ENCODE measurements at regions not wholly inside any gene's neighbourhood (a gene's known extent, or its start where the extent isn't known, plus 50 kb on each side); places are given as distances from the start of the nearest gene placed in this dataset.

- Histone ChIP-seq H3K4me2 (ENCODE audit: low read length) (no peak overlapping the region), H3K9ac (ENCODE audit: low read length) (no peak overlapping the region), H3K79me2 (ENCODE audit: insufficient read depth, low read length) (no peaks in the 10 kb centered on the region), H3K9me3 (ENCODE audit: low read length) (no peaks in the 10 kb centered on the region), H3K4me1 (ENCODE audit: insufficient read depth, low read length, severe bottlenecking) (no peaks in the 10 kb centered on the region), H3K27me3 (ENCODE audit: insufficient read depth, low read length) (no peaks in the 10 kb centered on the region), H4K20me1 (ENCODE audit: insufficient read depth, low read length) (no peaks in the 10 kb centered on the region), H3K9me2 (ENCODE audit: low read depth, low read length) (no peaks in the 10 kb centered on the region), H3K4me3 (ENCODE audit: low read depth, low read length, poor library complexity, severe bottlenecking) (no peak overlapping the region), H2AFZ (ENCODE audit: low read length) (no peak overlapping the region), H3F3A (ENCODE audit: insufficient read depth, low read length) (no peaks in the 10 kb centered on the region), H3K36me3 (ENCODE audit: insufficient read depth, low read length) (no peaks in the 10 kb centered on the region), H3K27ac (ENCODE audit: low read depth, low read length, poor library complexity, severe bottlenecking) (no peak overlapping the region)
- TF ChIP-seq CTCF (IDR thresholded peaks at IDR 0.05; ENCODE audit: low read length) (no peak), EZH2 (IDR thresholded peaks at IDR 0.05; ENCODE audit: borderline replicate concordance, low read length) (no peak)
These were observed 354.2 kb downstream of the CDH10 start for GRCh38 chr5:24290536-24290935.

- H3K4me3 ChIP-seq (ENCODE audit: low read depth, low read length, poor library complexity, severe bottlenecking): no peak overlapping the region
- no peaks in the 10 kb centered on the region for H4K20me1 ChIP-seq (ENCODE audit: insufficient read depth, low read length)
- no peak overlapping the region for H2AFZ ChIP-seq (ENCODE audit: low read length)
These were observed 352.9 kb downstream of the CDH10 start for GRCh38 chr5:24291916-24292315.

GRCh38 chr5:24294333-24294732 lies 350.4 kb downstream of the CDH10 start:
- H3K9me2 ChIP-seq (ENCODE audit: low read depth, low read length): no peaks in the 10 kb centered on the region
- no peak overlapping the region for H3K4me3 ChIP-seq (ENCODE audit: low read depth, low read length, poor library complexity, severe bottlenecking)
- H3K9ac ChIP-seq (ENCODE audit: low read length): no peak overlapping the region
- no peaks in the 10 kb centered on the region for H3K4me1 ChIP-seq (ENCODE audit: insufficient read depth, low read length, severe bottlenecking)
- no peak overlapping the region for H2AFZ ChIP-seq (ENCODE audit: low read length)
- H3F3A ChIP-seq (ENCODE audit: insufficient read depth, low read length): no peaks in the 10 kb centered on the region
- no peaks in the 10 kb centered on the region for H3K36me3 ChIP-seq (ENCODE audit: insufficient read depth, low read length)
- H3K4me2 ChIP-seq (ENCODE audit: low read length): no peak overlapping the region
- H3K79me2 ChIP-seq (ENCODE audit: insufficient read depth, low read length): no peaks in the 10 kb centered on the region
- H4K20me1 ChIP-seq (ENCODE audit: insufficient read depth, low read length): no peaks in the 10 kb centered on the region
- TF ChIP-seq EZH2 (IDR thresholded peaks at IDR 0.05; ENCODE audit: borderline replicate concordance, low read length) (no peak), CTCF (IDR thresholded peaks at IDR 0.05; ENCODE audit: low read length) (no peak)
- H3K27me3 ChIP-seq (ENCODE audit: insufficient read depth, low read length): no peaks in the 10 kb centered on the region
- H3K9me3 ChIP-seq (ENCODE audit: low read length): no peaks in the 10 kb centered on the region
- no peak overlapping the region for H3K27ac ChIP-seq (ENCODE audit: low read depth, low read length, poor library complexity, severe bottlenecking)

More at GRCh38 chr5:24291916-24292315, 352.9 kb downstream of the CDH10 start:
- H3K79me2 ChIP-seq (ENCODE audit: insufficient read depth, low read length): no peaks in the 10 kb centered on the region
- no peaks in the 10 kb centered on the region for H3K9me3 ChIP-seq (ENCODE audit: low read length)
- H3K4me1 ChIP-seq (ENCODE audit: insufficient read depth, low read length, severe bottlenecking): no peaks in the 10 kb centered on the region
- H3K9me2 ChIP-seq (ENCODE audit: low read depth, low read length): no peaks in the 10 kb centered on the region
- no peaks in the 10 kb centered on the region for H3K27me3 ChIP-seq (ENCODE audit: insufficient read depth, low read length)
- no peaks in the 10 kb centered on the region for H3K36me3 ChIP-seq (ENCODE audit: insufficient read depth, low read length)
- no peak overlapping the region for H3K27ac ChIP-seq (ENCODE audit: low read depth, low read length, poor library complexity, severe bottlenecking)
- H3K9ac ChIP-seq (ENCODE audit: low read length): no peak overlapping the region
- TF ChIP-seq EZH2 (IDR thresholded peaks at IDR 0.05; ENCODE audit: borderline replicate concordance, low read length) (no peak), CTCF (IDR thresholded peaks at IDR 0.05; ENCODE audit: low read length) (no peak)
- H3F3A ChIP-seq (ENCODE audit: insufficient read depth, low read length): no peaks in the 10 kb centered on the region
- H3K4me2 ChIP-seq (ENCODE audit: low read length): no peak overlapping the region
